NCI-H2081 treated with DMSO at 0.1 percent for 48 hours (cell line): ENCODE measurements at regions not wholly inside any gene's neighbourhood (a gene's known extent, or its start where the extent isn't known, plus 50 kb on each side); places are given as distances from the start of the nearest gene placed in this dataset.
"Not testable (repeated sequence)": the region's sequence is repeated elsewhere in the genome, so short reads cannot be mapped to it uniquely, and the experiment has no call there.

Experiments
- DNase-seq: peaks from one replicate; lab custom pipeline; 2025; lab: John Stamatoyannopoulos, UW

- DNase-seq: no peak
Measured at GRCh38 chr7:19623676-19624075, 85.2 kb downstream of the POLR1F start.

- no peak for DNase-seq
Measured at GRCh38 chr7:19621740-19622139, 87.1 kb downstream of the POLR1F start.

- DNase-seq: no peak
Measured at GRCh38 chr7:19620470-19620869, 88.4 kb downstream of the POLR1F start.

GRCh38 chr7:19619122-19619521, 89.7 kb downstream of the POLR1F start:
- DNase-seq: no peak

GRCh38 chr7:19617901-19618300, 90.9 kb downstream of the POLR1F start:
- DNase-seq: no peak

- no peak for DNase-seq
Measured at GRCh38 chr7:19610194-19610943, 98.5 kb downstream of the POLR1F start.

- DNase-seq: no peak
Measured at GRCh38 chr7:19589446-19589845, 119.4 kb downstream of the POLR1F start.

- DNase-seq: no peak
Measured at GRCh38 chr7:19587291-19587690, 121.5 kb downstream of the POLR1F start.

GRCh38 chr7:19585761-19586160, 123.1 kb downstream of the POLR1F start:
- no peak for DNase-seq

- no peak for DNase-seq
Measured at GRCh38 chr7:19575909-19576557, 132.8 kb downstream of the POLR1F start.

- no peak for DNase-seq
Measured at GRCh38 chr7:19574131-19574530, 134.7 kb downstream of the POLR1F start.

GRCh38 chr7:19572566-19572965, 136.3 kb downstream of the POLR1F start:
- DNase-seq: no peak

GRCh38 chr7:19567011-19567410, 141.8 kb downstream of the POLR1F start:
- no peak for DNase-seq

- no peak for DNase-seq
Measured at GRCh38 chr7:19565602-19566001, 143.2 kb downstream of the POLR1F start.

- no peak for DNase-seq
Measured at GRCh38 chr7:19561121-19561805, 147.6 kb downstream of the POLR1F start.

- no peak for DNase-seq
Measured at GRCh38 chr7:19560111-19560883, 148.5 kb downstream of the POLR1F start.

GRCh38 chr7:19558527-19558926, 150.3 kb downstream of the POLR1F start:
- no peak for DNase-seq

- DNase-seq: no peak
Measured at GRCh38 chr7:19557726-19558465, 150.9 kb downstream of the POLR1F start.

GRCh38 chr7:19554581-19554980, 154.3 kb downstream of the POLR1F start:
- no peak for DNase-seq

GRCh38 chr7:19552576-19552975, 156.3 kb downstream of the POLR1F start:
- no peak for DNase-seq

GRCh38 chr7:19549246-19549645, 159.6 kb downstream of the POLR1F start:
- DNase-seq: not testable (repeated sequence)
